HEK293 (cell line): ENCODE measurements at regions not wholly inside any gene's neighbourhood (a gene's known extent, or its start where the extent isn't known, plus 50 kb on each side); places are given as distances from the start of the nearest gene placed in this dataset.

Experiments used
- MZF1 ChIP-seq: fragments of 450-650 bp; formaldehyde crosslinking; IDR thresholded peaks from 2 replicates; pipeline ENCODE4 v1.5.1; 2017; ENCODE audit warnings: missing biosample characterization, missing genetic modification characterization, borderline replicate concordance
- SP3 ChIP-seq: fragments of 450-650 bp; formaldehyde crosslinking; IDR thresholded peaks from 2 replicates; pipeline ENCODE4 v1.5.1; 2016; ENCODE audit warnings: missing biosample characterization, missing genetic modification characterization
- TCF7L2 ChIP-seq: IDR thresholded peaks from 2 replicates; pipeline ENCODE4 v1.6.1; 2011; ENCODE audit warnings: low read depth, mild to moderate bottlenecking, inconsistent platforms, low read length, moderate library complexity, borderline replicate concordance
- ZBTB21 ChIP-seq: fragments of 450-650 bp; formaldehyde crosslinking; IDR thresholded peaks from 2 replicates; pipeline ENCODE4 v1.5.1; 2017; ENCODE audit warnings: missing biosample characterization, missing genetic modification characterization
- ZIC2 ChIP-seq: fragments of 450-650 bp; formaldehyde crosslinking; IDR thresholded peaks from 2 replicates; pipeline ENCODE4 v1.5.1; 2016; ENCODE audit warnings: missing biosample characterization, missing genetic modification characterization
- ZNF239 ChIP-seq: fragments of 450-650 bp; formaldehyde crosslinking; IDR thresholded peaks from 2 replicates; pipeline ENCODE4 v1.5.1; 2016; ENCODE audit warnings: missing biosample characterization, missing genetic modification characterization
- ZNF670 ChIP-seq: fragments of 450-650 bp; formaldehyde crosslinking; IDR thresholded peaks from 2 replicates; pipeline ENCODE4 v1.5.1; 2016; ENCODE audit warnings: missing biosample characterization, missing genetic modification characterization, low read depth
- ZNF701 ChIP-seq: fragments of 450-650 bp; formaldehyde crosslinking; IDR thresholded peaks from 2 replicates; pipeline ENCODE4 v1.5.1; 2016; ENCODE audit warnings: missing biosample characterization, missing genetic modification characterization
- ZNF707 ChIP-seq: fragments of 450-650 bp; formaldehyde crosslinking; IDR thresholded peaks from 2 replicates; pipeline ENCODE4 v1.5.1; 2016; ENCODE audit warnings: missing biosample characterization, missing genetic modification characterization
- TF ChIP-seq, protein P1 (sequence below): fragments of 450-650 bp; formaldehyde crosslinking; IDR thresholded peaks from 2 replicates; pipeline ENCODE4 v1.5.1; 2016; ENCODE audit warnings: missing biosample characterization, missing genetic modification characterization
- TF ChIP-seq, protein P2 (sequence below): fragments of 450-650 bp; formaldehyde crosslinking; IDR thresholded peaks from 2 replicates; pipeline ENCODE4 v1.5.1; 2016; ENCODE audit warnings: missing biosample characterization, missing genetic modification characterization

DNA sequence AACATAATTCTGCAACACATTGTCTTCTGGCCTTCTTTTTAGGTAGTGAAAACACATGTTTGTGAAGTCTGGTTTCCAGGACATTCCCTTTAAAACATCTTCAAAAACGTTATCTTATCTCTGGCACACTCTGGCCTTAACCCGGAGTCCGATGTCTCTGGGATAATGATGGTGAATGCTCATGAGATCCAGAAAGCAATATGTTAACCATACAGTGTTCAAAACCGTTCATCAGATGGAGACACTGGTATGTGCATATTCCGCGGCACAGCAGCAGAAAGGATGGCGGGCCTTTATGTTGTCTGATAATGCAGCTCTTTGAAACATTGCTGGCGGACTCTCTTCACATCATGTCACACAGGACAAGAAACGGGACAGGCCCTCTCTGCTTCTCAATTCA, 605.2 kb downstream of the CCDC171 start:
- TF ChIP-seq, protein P1, sequence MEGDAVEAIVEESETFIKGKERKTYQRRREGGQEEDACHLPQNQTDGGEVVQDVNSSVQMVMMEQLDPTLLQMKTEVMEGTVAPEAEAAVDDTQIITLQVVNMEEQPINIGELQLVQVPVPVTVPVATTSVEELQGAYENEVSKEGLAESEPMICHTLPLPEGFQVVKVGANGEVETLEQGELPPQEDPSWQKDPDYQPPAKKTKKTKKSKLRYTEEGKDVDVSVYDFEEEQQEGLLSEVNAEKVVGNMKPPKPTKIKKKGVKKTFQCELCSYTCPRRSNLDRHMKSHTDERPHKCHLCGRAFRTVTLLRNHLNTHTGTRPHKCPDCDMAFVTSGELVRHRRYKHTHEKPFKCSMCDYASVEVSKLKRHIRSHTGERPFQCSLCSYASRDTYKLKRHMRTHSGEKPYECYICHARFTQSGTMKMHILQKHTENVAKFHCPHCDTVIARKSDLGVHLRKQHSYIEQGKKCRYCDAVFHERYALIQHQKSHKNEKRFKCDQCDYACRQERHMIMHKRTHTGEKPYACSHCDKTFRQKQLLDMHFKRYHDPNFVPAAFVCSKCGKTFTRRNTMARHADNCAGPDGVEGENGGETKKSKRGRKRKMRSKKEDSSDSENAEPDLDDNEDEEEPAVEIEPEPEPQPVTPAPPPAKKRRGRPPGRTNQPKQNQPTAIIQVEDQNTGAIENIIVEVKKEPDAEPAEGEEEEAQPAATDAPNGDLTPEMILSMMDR (tag by site-specific recombination), result no peak
- TF ChIP-seq ZNF701 (tag by site-specific recombination), result no peak
- TF ChIP-seq ZNF239 (tag by site-specific recombination), result no peak
- TF ChIP-seq ZBTB21 (tag by site-specific recombination), result no peak
- no peak for TF ChIP-seq SP3
- TF ChIP-seq, protein P2, sequence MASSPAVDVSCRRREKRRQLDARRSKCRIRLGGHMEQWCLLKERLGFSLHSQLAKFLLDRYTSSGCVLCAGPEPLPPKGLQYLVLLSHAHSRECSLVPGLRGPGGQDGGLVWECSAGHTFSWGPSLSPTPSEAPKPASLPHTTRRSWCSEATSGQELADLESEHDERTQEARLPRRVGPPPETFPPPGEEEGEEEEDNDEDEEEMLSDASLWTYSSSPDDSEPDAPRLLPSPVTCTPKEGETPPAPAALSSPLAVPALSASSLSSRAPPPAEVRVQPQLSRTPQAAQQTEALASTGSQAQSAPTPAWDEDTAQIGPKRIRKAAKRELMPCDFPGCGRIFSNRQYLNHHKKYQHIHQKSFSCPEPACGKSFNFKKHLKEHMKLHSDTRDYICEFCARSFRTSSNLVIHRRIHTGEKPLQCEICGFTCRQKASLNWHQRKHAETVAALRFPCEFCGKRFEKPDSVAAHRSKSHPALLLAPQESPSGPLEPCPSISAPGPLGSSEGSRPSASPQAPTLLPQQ (tag by site-specific recombination), result no peak
- TF ChIP-seq ZNF670 (tag by site-specific recombination), result no peak
- no peak for TF ChIP-seq MZF1
- no peak for TF ChIP-seq ZNF707 (tag by site-specific recombination)
- TF ChIP-seq TCF7L2, result no peak
- TF ChIP-seq ZIC2, result no peak
